Activated naive CD8-positive, alpha-beta T cell treated with anti-CD3 and anti-CD28 coated beads for 36 hours (primary cell): ENCODE measurements at regions not wholly inside any gene's neighbourhood (a gene's known extent, or its start where the extent isn't known, plus 50 kb on each side); places are given as distances from the start of the nearest gene placed in this dataset.

Experiments used
- DNase-seq: peaks from one replicate; pipeline ENCODE4 v3.0.0; 2021
- H3K27ac Mint-ChIP-seq: one replicate; pipeline ENCODE4 v1.8.0; 2022; ENCODE audit warnings: mild to moderate bottlenecking, moderate library complexity, mixed read lengths
- H3K27me3 Mint-ChIP-seq: one replicate; pipeline ENCODE4 v1.8.0; 2022; ENCODE audit warnings: mild to moderate bottlenecking, mixed read lengths
- H3K36me3 Mint-ChIP-seq: one replicate; pipeline ENCODE4 v1.8.0; 2021; ENCODE audit warnings: mild to moderate bottlenecking, mixed read lengths
- H3K4me1 Mint-ChIP-seq: one replicate; pipeline ENCODE4 v1.8.0; 2021; ENCODE audit warnings: mixed read lengths
- H3K4me3 Mint-ChIP-seq: one replicate; pipeline ENCODE4 v1.8.0; 2022; ENCODE audit warnings: mild to moderate bottlenecking, moderate library complexity, mixed read lengths
- H3K9me3 Mint-ChIP-seq: one replicate; pipeline ENCODE4 v1.8.0; 2022; ENCODE audit warnings: mixed read lengths

- Mint-ChIP-seq H3K27me3 (peaks cover 11% of the 10 kb centered on the region), H3K9me3 (peaks cover 3% of the 10 kb centered on the region), H3K4me3 (no peak overlapping the region), H3K36me3 (no peaks in the 10 kb centered on the region), H3K4me1 (no peaks in the 10 kb centered on the region), H3K27ac (no peak overlapping the region)
- no peak for DNase-seq
Observed at GRCh38 chr10:121288011-121288410, 310.2 kb downstream of the FGFR2 start.

GRCh38 chr10:121288864-121289661, 309.2 kb downstream of the FGFR2 start:
- Mint-ChIP-seq H3K36me3 (no peaks in the 10 kb centered on the region), H3K9me3 (peaks cover 3% of the 10 kb centered on the region), H3K27ac (no peak overlapping the region), H3K27me3 (peaks cover 11% of the 10 kb centered on the region), H3K4me1 (no peaks in the 10 kb centered on the region), H3K4me3 (no peak overlapping the region)
- no peak for DNase-seq

GRCh38 chr10:121289800-121290199, 308.4 kb downstream of the FGFR2 start:
- no peaks in the 10 kb centered on the region for H3K36me3 Mint-ChIP-seq
- peaks cover 11% of the 10 kb centered on the region for H3K27me3 Mint-ChIP-seq
- no peak overlapping the region for H3K4me3 Mint-ChIP-seq
- H3K9me3 Mint-ChIP-seq: peaks cover 3% of the 10 kb centered on the region
- DNase-seq: no peak
- H3K27ac Mint-ChIP-seq: no peak overlapping the region
- no peaks in the 10 kb centered on the region for H3K4me1 Mint-ChIP-seq

- H3K4me3 Mint-ChIP-seq: no peak overlapping the region
- H3K36me3 Mint-ChIP-seq: no peaks in the 10 kb centered on the region
- H3K9me3 Mint-ChIP-seq: peaks cover 3% of the 10 kb centered on the region
- no peak for DNase-seq
- H3K4me1 Mint-ChIP-seq: no peaks in the 10 kb centered on the region
- H3K27ac Mint-ChIP-seq: no peak overlapping the region
- H3K27me3 Mint-ChIP-seq: peaks cover 11% of the 10 kb centered on the region
Observed at GRCh38 chr10:121290674-121291073, 307.6 kb downstream of the FGFR2 start.

- no peaks in the 10 kb centered on the region for H3K36me3 Mint-ChIP-seq
- H3K9me3 Mint-ChIP-seq: peaks cover 3% of the 10 kb centered on the region
- peaks cover 11% of the 10 kb centered on the region for H3K27me3 Mint-ChIP-seq
- no peak overlapping the region for H3K4me3 Mint-ChIP-seq
- H3K4me1 Mint-ChIP-seq: no peaks in the 10 kb centered on the region
- no peak for DNase-seq
- no peak overlapping the region for H3K27ac Mint-ChIP-seq
Observed at GRCh38 chr10:121291376-121291775, 306.9 kb downstream of the FGFR2 start.

- Mint-ChIP-seq H3K36me3 (no peaks in the 10 kb centered on the region), H3K4me1 (no peaks in the 10 kb centered on the region), H3K27ac (no peak overlapping the region), H3K4me3 (no peak overlapping the region), H3K9me3 (peaks cover 3% of the 10 kb centered on the region), H3K27me3 (peaks cover 11% of the 10 kb centered on the region)
- DNase-seq: no peak
Observed at GRCh38 chr10:121291823-121292222, 306.4 kb downstream of the FGFR2 start.

- Mint-ChIP-seq H3K27ac (no peak overlapping the region), H3K27me3 (peaks cover 11% of the 10 kb centered on the region), H3K9me3 (peaks cover 3% of the 10 kb centered on the region), H3K4me3 (no peak overlapping the region), H3K36me3 (no peaks in the 10 kb centered on the region), H3K4me1 (no peaks in the 10 kb centered on the region)
- DNase-seq: no peak
Observed at GRCh38 chr10:121292321-121292720, 305.9 kb downstream of the FGFR2 start.

GRCh38 chr10:121293110-121293509, 305.1 kb downstream of the FGFR2 start:
- Mint-ChIP-seq H3K4me3 (no peak overlapping the region), H3K27me3 (peaks cover 11% of the 10 kb centered on the region), H3K27ac (no peak overlapping the region), H3K4me1 (no peaks in the 10 kb centered on the region), H3K9me3 (peaks cover 3% of the 10 kb centered on the region), H3K36me3 (no peaks in the 10 kb centered on the region)
- no peak for DNase-seq

GRCh38 chr10:121294630-121295029, 303.6 kb downstream of the FGFR2 start:
- DNase-seq: no peak
- H3K9me3 Mint-ChIP-seq: peaks cover 2% of the 10 kb centered on the region
- no peak overlapping the region for H3K4me3 Mint-ChIP-seq
- no peaks in the 10 kb centered on the region for H3K4me1 Mint-ChIP-seq
- no peak overlapping the region for H3K27ac Mint-ChIP-seq
- H3K27me3 Mint-ChIP-seq: peaks cover 6% of the 10 kb centered on the region
- no peaks in the 10 kb centered on the region for H3K36me3 Mint-ChIP-seq

- Mint-ChIP-seq H3K4me1 (no peaks in the 10 kb centered on the region), H3K36me3 (no peaks in the 10 kb centered on the region), H3K27ac (no peak overlapping the region), H3K9me3 (no peaks in the 10 kb centered on the region), H3K27me3 (peaks cover 9% of the 10 kb centered on the region), H3K4me3 (no peak overlapping the region)
- no peak for DNase-seq
Observed at GRCh38 chr10:121296378-121296777, 301.9 kb downstream of the FGFR2 start.

- Mint-ChIP-seq H3K27ac (no peak overlapping the region), H3K36me3 (no peaks in the 10 kb centered on the region)
Observed at GRCh38 chr10:121296881-121297585, 301.2 kb downstream of the FGFR2 start.

GRCh38 chr10:121300723-121301122, 297.5 kb downstream of the FGFR2 start:
- Mint-ChIP-seq H3K27ac (no peak overlapping the region), H3K36me3 (no peaks in the 10 kb centered on the region), H3K4me1 (no peaks in the 10 kb centered on the region), H3K27me3 (peaks cover 5% of the 10 kb centered on the region), H3K9me3 (no peaks in the 10 kb centered on the region), H3K4me3 (no peak overlapping the region)
- DNase-seq: no peak

More at GRCh38 chr10:121296881-121297585, 301.2 kb downstream of the FGFR2 start:
- Mint-ChIP-seq H3K4me1 (no peaks in the 10 kb centered on the region), H3K4me3 (no peak overlapping the region), H3K27me3 (peaks cover 8% of the 10 kb centered on the region), H3K9me3 (no peaks in the 10 kb centered on the region)
- DNase-seq: no peak

- H3K27ac Mint-ChIP-seq: no peak overlapping the region
- H3K4me1 Mint-ChIP-seq: no peaks in the 10 kb centered on the region
- H3K4me3 Mint-ChIP-seq: no peak overlapping the region
- H3K9me3 Mint-ChIP-seq: no peaks in the 10 kb centered on the region
- no peaks in the 10 kb centered on the region for H3K36me3 Mint-ChIP-seq
- DNase-seq: no peak
- H3K27me3 Mint-ChIP-seq: peaks cover 5% of the 10 kb centered on the region
Observed at GRCh38 chr10:121302541-121303180, 295.6 kb downstream of the FGFR2 start.

GRCh38 chr10:121303287-121303890, 294.9 kb downstream of the FGFR2 start:
- Mint-ChIP-seq H3K36me3 (no peaks in the 10 kb centered on the region), H3K4me3 (no peak overlapping the region), H3K4me1 (no peaks in the 10 kb centered on the region), H3K9me3 (no peaks in the 10 kb centered on the region), H3K27ac (no peak overlapping the region), H3K27me3 (peaks cover 5% of the 10 kb centered on the region)
- DNase-seq: no peak

- H3K27me3 Mint-ChIP-seq: peaks cover 10% of the 10 kb centered on the region
- no peak overlapping the region for H3K27ac Mint-ChIP-seq
- no peaks in the 10 kb centered on the region for H3K9me3 Mint-ChIP-seq
- H3K4me3 Mint-ChIP-seq: no peak overlapping the region
- DNase-seq: no peak
- H3K4me1 Mint-ChIP-seq: no peaks in the 10 kb centered on the region
- no peaks in the 10 kb centered on the region for H3K36me3 Mint-ChIP-seq
Observed at GRCh38 chr10:121305066-121305465, 293.2 kb downstream of the FGFR2 start.
